Gastroesophageal sphincter (tissue), 4 donors: ENCODE measurements at regions not wholly inside any gene's neighbourhood (a gene's known extent, or its start where the extent isn't known, plus 50 kb on each side); places are given as distances from the start of the nearest gene placed in this dataset.

Experiments
- ATAC-seq: fragments of 150-250 bp; one replicate; pipeline ENCODE4 v1.9.1; 2016; ENCODE audit warnings: mild to moderate bottlenecking, moderate library complexity
- H3K27ac ChIP-seq, 4 donors: fragments of 200-600 bp; sonication (generic) in 3 of 4; 1 replicate in 3 of 4; 2 replicates in 1 of 4; pipeline ENCODE4 v1.5.1; 2016 to 2019
- H3K27me3 ChIP-seq: fragments of 200-600 bp; sonication (generic); one replicate; pipeline ENCODE4 v1.5.1; 2019
- H3K36me3 ChIP-seq, 2 donors: fragments of 200-600 bp; sonication (generic); one replicate each; pipeline ENCODE4 v1.5.1; 2019; ENCODE audit warnings: control low read depth in 1 of 2
- H3K4me1 ChIP-seq, 3 donors: fragments of 200-600 bp; sonication (generic); 1 replicate in 2 of 3; 2 replicates in 1 of 3; pipeline ENCODE4 v1.5.1; 2016 to 2019; ENCODE audit warnings: control low read depth in 2 of 3
- H3K4me3 ChIP-seq, 2 donors: fragments of 200-600 bp; sonication (generic); one replicate each; pipeline ENCODE4 v1.5.1; 2019; ENCODE audit warnings: mild to moderate bottlenecking in 1 of 2, moderate library complexity in 1 of 2
- H3K9me3 ChIP-seq, 3 donors: fragments of 200-600 bp; sonication (generic); one replicate each; pipeline ENCODE4 v1.5.1; 2017 to 2019; ENCODE audit warnings: control low read depth in 2 of 3
- CTCF ChIP-seq, 4 experiments: fragments of 200-600 bp in 2 of 4; fragments of 450-650 bp in 2 of 4; sonication (generic) in 1 of 4; IDR thresholded peaks; one replicate each; pipeline ENCODE4 v1.5.1; 2017 to 2019; ENCODE audit warnings: antibody characterized with exemption in 4 of 4, mild to moderate bottlenecking in 2 of 4, moderate library complexity in 2 of 4
- EP300 ChIP-seq: sonication (generic); formaldehyde crosslinking; IDR thresholded peaks from one replicate; pipeline ENCODE4 v1.6.1; 2017; ENCODE audit warnings: antibody characterized with exemption, mild to moderate bottlenecking
- POLR2A ChIP-seq, 2 donors: fragments of 450-650 bp; IDR thresholded peaks; one replicate each; pipeline ENCODE4 v1.6.1; 2017; ENCODE audit warnings: antibody characterized with exemption in 2 of 2, mild to moderate bottlenecking in 2 of 2, moderate library complexity in 1 of 2
- POLR2AphosphoS5 ChIP-seq: sonication (generic); formaldehyde crosslinking; IDR thresholded peaks from one replicate; pipeline ENCODE4 v1.6.1; 2017; ENCODE audit warnings: antibody characterized with exemption
- WGBS, 2 donors: methylation state at CpG; one replicate each; pipeline ENCODE4 v1.1.5; 2018; ENCODE audit warnings: low coverage in 1 of 2; 5-methylcytosine and 5-hydroxymethylcytosine counted together

GRCh38 chr16:35344012-35344762, 1884.8 kb downstream of the TP53TG3F start:
- no peak overlapping the region for H3K27ac ChIP-seq
- H3K4me3 ChIP-seq, result no peak overlapping the region
- TF ChIP-seq EP300 (no peak), POLR2AphosphoS5 (no peak), POLR2A (IDR thresholded peaks at IDR 0.05) (no peak), CTCF (IDR thresholded peaks at IDR 0.05) (no peak)
- H3K9me3 ChIP-seq, result peaks cover 0 to 21% (median 0%) of the 10 kb centered on the region in 3 donors
- H3K27me3 ChIP-seq, result peaks cover 10% of the 10 kb centered on the region
- WGBS, 2 donors, result 64 to 77% methylated on average over 5 to 25 of the region's 41 CpGs
- H3K36me3 ChIP-seq, result no peaks in the 10 kb centered on the region
- ATAC-seq, result no peak
- H3K4me1 ChIP-seq, result no peaks in the 10 kb centered on the region

- H3K36me3 ChIP-seq, result no peaks in the 10 kb centered on the region
- no peak overlapping the region for H3K27ac ChIP-seq
- TF ChIP-seq CTCF (IDR thresholded peaks at IDR 0.05), result no peak
- TF ChIP-seq POLR2AphosphoS5, result no peak
- no peak for TF ChIP-seq EP300
- TF ChIP-seq POLR2A (IDR thresholded peaks at IDR 0.05), result no peak
- 39 to 75% methylated on average over 1 to 14 of the region's 29 CpGs for WGBS, 2 donors
- no peak overlapping the region for H3K4me3 ChIP-seq
- peaks cover 0 to 5% (median 0%) of the 10 kb centered on the region in 3 donors for H3K9me3 ChIP-seq
- H3K27me3 ChIP-seq, result peaks cover 5% of the 10 kb centered on the region
- H3K4me1 ChIP-seq, result no peaks in the 10 kb centered on the region
- ATAC-seq, result no peak
Observed at GRCh38 chr16:35352431-35352830, 1893.0 kb downstream of the TP53TG3F start.

- Histone ChIP-seq H3K27me3 (no peaks in the 10 kb centered on the region), H3K9me3 (no peaks in the 10 kb centered on the region), H3K27ac (no peak overlapping the region), H3K36me3 (no peaks in the 10 kb centered on the region), H3K4me3 (no peak overlapping the region), H3K4me1 (no peaks in the 10 kb centered on the region)
- TF ChIP-seq EP300 (no peak), POLR2A (IDR thresholded peaks at IDR 0.05) (no peak), POLR2AphosphoS5 (no peak), CTCF (IDR thresholded peaks at IDR 0.05) (no peak)
- ATAC-seq, result no peak
- 51 to 54% methylated on average over 2 to 3 of the region's 3 CpGs for WGBS, 2 donors
Observed at GRCh38 chr16:35363510-35363909, 1904.1 kb downstream of the TP53TG3F start.

GRCh38 chr16:35364263-35364662, 1904.9 kb downstream of the TP53TG3F start:
- no peaks in the 10 kb centered on the region for H3K9me3 ChIP-seq
- no peak overlapping the region for H3K4me3 ChIP-seq
- TF ChIP-seq POLR2AphosphoS5 (no peak), CTCF (IDR thresholded peaks at IDR 0.05) (no peak), POLR2A (IDR thresholded peaks at IDR 0.05) (no peak)
- H3K27ac ChIP-seq, result no peak overlapping the region
- no peaks in the 10 kb centered on the region for H3K27me3 ChIP-seq
- H3K4me1 ChIP-seq, result no peaks in the 10 kb centered on the region
- no peak for ATAC-seq
- H3K36me3 ChIP-seq, result no peaks in the 10 kb centered on the region

- H3K4me3 ChIP-seq, result no peak overlapping the region
- H3K27me3 ChIP-seq, result no peaks in the 10 kb centered on the region
- no peak for ATAC-seq
- H3K4me1 ChIP-seq, result no peaks in the 10 kb centered on the region
- no peak for TF ChIP-seq EP300
- no peak for TF ChIP-seq POLR2AphosphoS5
- no peak for TF ChIP-seq POLR2A (IDR thresholded peaks at IDR 0.05)
- no peak for TF ChIP-seq CTCF (IDR thresholded peaks at IDR 0.05)
- H3K9me3 ChIP-seq, result no peaks in the 10 kb centered on the region
- H3K36me3 ChIP-seq, result no peaks in the 10 kb centered on the region
- 90% methylated on average over 2 of the region's 2 CpGs; no CpG with 5 or more reads in 1 of the 2 donors for WGBS, 2 donors
- H3K27ac ChIP-seq, result no peak overlapping the region
Observed at GRCh38 chr16:35365675-35366074, 1906.3 kb downstream of the TP53TG3F start.
